Hepatocyte (in vitro differentiated cells): ENCODE measurements at regions not wholly inside any gene's neighbourhood (a gene's known extent, or its start where the extent isn't known, plus 50 kb on each side); places are given as distances from the start of the nearest gene placed in this dataset.

Experiments
- CTCF ChIP-seq: fragments of 200-600 bp; sonication (generic); IDR thresholded peaks from 2 replicates; pipeline ENCODE4 v1.5.1; 2016; ENCODE audit warnings: antibody characterized with exemption, mild to moderate bottlenecking; ENCODE audit not compliant: poor library complexity
- EZH2phosphoT487 ChIP-seq: fragments of 200-600 bp; sonication (generic); IDR thresholded peaks from one replicate; pipeline ENCODE4 v1.6.1; 2018; ENCODE audit warnings: antibody characterized with exemption, mild to moderate bottlenecking, low read depth, moderate library complexity; ENCODE audit not compliant: unreplicated experiment, severe bottlenecking

- TF ChIP-seq CTCF = no peak
- no peak for TF ChIP-seq EZH2phosphoT487
Measured at GRCh38 chr16:5354645-5355044, 257.1 kb upstream of the EEF2KMT start.
